ACHN (cell line): ENCODE measurements at regions not wholly inside any gene's neighbourhood (a gene's known extent, or its start where the extent isn't known, plus 50 kb on each side); places are given as distances from the start of the nearest gene placed in this dataset.
"Not testable (repeated sequence)": the region's sequence is repeated elsewhere in the genome, so short reads cannot be mapped to it uniquely, and the experiment has no call there.

ENCODE experiments used
- DNase-seq: peaks from one replicate; pipeline ENCODE4 v3.0.0-alpha.2; 2015
- in situ Hi-C: cut with HindIII; loops from 2 replicates; pipeline ENCODE4 v1.10.0; 2017; ENCODE audit warnings: low sequenced_read_pairs, low pct_ligation_motif_present, low pct_unique_long_range_greater_than_20kb

DNA sequence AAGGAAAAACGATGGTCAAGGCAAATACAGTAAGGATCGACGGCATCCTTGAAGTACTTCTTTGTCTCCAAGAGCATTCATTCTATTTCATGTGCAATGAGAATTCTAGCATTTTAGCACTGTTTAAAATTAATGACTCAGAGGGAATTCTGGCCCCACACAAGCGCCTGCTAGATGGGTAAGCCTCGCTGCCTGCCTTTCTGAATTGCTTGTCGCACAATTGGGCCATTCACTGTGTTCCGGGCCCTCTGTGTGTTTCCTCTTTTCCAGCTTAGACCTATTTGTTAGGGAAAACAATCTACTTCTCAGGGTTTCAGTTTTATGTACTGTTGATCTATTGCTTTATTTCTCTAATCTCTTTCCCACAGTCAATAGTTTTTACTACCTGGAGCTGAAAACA, 204.7 kb upstream of the ZNF32 start:
- DNase-seq = no peak
- in situ Hi-C loops = no loop called here

- in situ Hi-C loops = no loop called here
- DNase-seq = no peak
These were observed 204.0 kb upstream of the ZNF32 start for GRCh38 chr10:43852644-43853214.

DNA sequence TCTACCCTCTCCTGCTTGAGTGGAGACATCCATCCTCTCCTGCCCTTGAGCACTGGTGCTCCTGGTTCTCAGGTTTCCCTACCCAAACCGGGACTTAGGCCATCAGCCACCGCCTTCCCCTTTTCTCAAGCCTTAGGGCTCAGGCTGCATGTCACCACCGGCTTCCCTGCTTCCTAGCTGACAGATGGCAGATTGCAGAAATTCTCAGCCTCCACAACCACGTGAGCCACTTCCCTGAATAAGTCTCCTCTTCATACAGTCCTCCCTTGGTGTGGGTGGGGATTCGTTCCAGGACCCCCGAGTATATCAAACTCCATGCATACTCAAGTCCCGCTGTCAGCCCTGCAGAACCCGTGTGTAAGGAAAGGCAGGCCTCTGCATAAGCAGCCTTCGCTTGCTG, 203.5 kb upstream of the ZNF32 start:
- in situ Hi-C loops = no loop called here
- DNase-seq = no peak

DNA sequence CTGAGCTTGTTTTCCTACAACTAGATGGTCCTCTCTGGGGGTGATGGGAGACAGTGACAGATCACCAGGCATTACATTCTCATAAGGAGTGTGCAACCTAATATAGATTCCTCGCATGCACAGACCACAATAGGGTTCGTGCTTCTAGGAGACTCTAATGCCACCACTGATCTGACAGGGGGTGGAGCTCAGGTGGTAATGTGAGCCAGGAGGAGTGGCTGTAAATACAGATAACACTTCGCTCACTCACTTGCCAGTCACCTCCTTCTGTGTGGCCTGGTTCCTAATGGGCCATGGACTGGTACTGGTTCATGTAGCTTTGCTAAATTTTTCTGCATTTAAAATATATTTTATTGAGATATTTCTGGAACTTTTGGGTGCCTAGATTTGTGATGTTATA, 202.3 kb upstream of the ZNF32 start:
- in situ Hi-C loops = no loop called here
- DNase-seq = no peak

DNA sequence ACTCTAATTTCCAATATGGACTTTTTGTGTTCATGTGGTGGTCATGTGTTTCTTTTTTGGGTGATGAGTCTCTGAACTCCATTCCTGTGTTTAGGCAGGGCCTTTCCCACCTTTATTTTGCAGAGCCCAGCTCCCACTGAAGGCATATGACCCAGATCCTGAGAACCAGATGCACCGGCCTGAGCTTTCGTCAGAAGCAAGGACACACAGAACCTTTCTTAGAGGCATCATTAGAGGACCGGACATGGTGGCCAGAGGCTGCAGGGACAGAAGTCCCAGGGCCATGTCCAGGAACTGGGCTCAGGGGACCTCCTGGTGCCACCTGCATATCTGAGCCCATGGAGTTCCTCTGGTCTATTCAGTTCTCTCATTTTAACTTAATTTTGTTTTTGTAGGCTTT, 200.9 kb upstream of the ZNF32 start:
- in situ Hi-C loops = no loop called here

GRCh38 chr10:43846968-43847367, 198.3 kb upstream of the ZNF32 start:
- DNase-seq = no peak
- in situ Hi-C loops = no loop called here

More for the DNA sequence above, 200.9 kb upstream of the ZNF32 start:
- DNase-seq = no peak

GRCh38 chr10:43846187-43846680, 197.6 kb upstream of the ZNF32 start:
- DNase-seq = no peak
- in situ Hi-C loops = no loop called here

DNA sequence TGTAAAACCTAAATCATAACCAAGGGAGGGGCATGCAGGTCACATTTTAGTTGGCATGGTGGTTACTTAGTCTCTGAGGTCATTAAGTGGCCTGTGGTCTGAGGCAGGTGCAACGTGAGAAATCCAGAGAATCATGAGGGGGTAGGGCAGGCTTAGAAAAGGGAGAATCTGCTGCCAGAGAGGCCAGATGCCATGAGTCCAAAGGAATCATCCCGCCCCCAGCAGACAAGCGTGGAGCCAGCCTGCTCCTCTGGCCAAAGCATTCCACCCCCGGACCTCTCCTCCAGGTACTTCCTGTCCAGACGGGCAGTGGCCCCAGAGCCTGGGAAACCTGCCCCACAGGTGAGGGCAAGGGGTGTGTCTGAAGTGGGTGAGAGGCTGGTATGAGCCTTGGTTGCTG, 196.4 kb upstream of the ZNF32 start:
- in situ Hi-C loops = no loop called here

DNA sequence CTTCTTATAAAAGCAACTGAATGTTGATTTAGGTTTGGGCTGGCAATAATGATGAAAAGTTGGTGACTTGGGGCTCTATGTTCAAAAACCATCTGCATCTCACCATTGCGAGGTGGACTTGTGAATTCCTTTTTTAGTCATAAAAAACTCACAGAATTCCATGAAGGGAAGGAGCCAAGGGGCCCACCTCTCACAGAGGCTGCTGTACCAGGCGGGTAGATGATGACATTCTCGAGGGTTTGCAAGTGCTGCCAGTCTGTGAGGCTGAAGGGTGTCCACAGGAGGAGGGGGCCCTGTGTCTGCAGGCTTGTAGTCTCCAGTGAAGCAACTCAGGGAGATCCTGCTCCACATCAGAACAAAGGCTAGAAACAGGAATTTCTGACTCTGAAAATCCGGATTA, 195.5 kb upstream of the ZNF32 start:
- in situ Hi-C loops = no loop called here
- DNase-seq = no peak

More for the DNA sequence above, 196.4 kb upstream of the ZNF32 start:
- no peak for DNase-seq

GRCh38 chr10:43843321-43844101, 194.8 kb upstream of the ZNF32 start:
- DNase-seq = no peak
- in situ Hi-C loops = no loop called here

DNA sequence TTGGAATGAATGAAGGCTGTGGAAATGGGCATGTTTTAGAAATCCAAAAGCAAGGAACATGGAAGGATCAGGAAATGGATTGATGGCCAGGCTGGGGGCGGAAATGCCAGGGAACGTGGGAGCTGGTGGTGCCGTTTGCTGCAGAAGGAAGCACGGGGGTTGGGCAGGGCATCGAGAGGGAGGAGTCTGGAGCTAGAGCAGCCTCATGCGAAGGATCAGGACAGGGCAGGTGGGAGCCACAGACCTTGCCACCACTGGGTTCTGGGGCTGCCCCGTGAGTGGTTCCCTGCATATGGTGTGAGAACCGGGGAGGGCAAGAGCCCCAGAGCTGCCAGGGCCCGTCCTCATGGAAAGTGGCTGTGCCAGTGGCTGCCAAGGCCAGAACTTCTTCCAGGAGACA, 193.8 kb upstream of the ZNF32 start:
- in situ Hi-C loops = no loop called here
- no peak for DNase-seq

- DNase-seq = no peak
- in situ Hi-C loops = no loop called here
These were observed 193.4 kb upstream of the ZNF32 start for GRCh38 chr10:43842072-43842471.

GRCh38 chr10:43839973-43840372, 191.3 kb upstream of the ZNF32 start:
- no peak for DNase-seq
- in situ Hi-C loops = no loop called here

DNA sequence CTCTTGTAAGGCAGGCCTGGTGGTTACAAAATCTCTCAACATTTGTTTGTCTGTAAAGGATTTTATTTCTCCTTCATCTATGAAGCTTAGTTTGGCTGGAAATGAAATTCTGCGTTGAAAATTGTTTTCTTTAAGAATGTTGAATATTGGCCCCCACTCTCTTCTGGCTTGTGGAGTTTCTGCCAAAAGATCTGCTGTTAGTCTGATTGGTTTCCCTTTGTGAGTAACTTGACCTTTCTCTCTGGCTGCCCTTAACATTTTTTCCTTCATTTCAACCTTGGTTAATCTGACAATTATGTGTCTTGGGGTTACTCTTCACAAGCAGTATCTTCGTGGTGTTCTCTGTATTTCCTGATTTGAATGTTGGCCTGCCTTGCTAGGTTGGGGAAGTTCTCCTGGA, 186.1 kb upstream of the ZNF32 start:
- in situ Hi-C loops, DNase-seq: not testable (repeated sequence)

DNA sequence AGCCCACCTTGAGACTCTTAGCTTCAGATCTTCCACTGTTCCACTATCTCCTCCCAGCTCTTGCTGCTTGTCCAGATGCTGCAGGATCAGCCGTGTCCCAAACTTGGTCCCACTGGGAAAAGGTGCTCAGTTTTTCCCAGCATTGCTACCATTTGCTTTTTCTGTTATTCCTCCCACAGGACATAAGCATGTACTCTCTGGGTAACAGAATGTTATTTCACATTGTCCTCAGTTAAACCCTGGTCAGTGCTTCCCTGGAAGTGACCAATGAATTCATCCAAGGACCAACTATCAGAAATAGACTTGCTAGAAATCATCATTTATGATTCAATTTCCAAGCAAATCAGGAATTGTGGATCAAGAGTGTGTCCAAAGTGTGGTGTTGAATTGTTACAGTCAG, 179.2 kb upstream of the ZNF32 start:
- DNase-seq = no peak
- in situ Hi-C loops = no loop called here

DNA sequence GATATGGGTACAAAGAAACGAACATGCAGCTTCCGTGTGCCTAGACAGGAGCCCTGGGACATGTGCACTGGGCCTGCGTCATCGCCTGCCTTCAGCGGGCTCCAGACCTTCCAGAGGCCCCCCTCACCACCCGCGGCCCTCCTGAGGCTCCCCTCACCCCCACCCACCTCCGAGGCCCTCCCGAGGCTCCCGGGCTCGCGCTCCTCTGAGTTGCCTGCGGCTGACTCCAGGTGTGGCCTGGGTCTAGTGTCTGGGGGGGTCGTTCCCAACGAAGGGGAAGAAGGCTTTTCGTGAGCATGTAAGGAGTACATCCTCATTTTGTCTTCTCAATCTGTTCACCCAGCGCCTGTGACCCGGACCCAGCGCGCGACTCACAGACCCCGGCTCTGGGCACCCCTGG, 177.3 kb upstream of the ZNF32 start:
- DNase-seq = no peak
- in situ Hi-C loops = no loop called here

- in situ Hi-C loops = no loop called here
- no peak for DNase-seq
These were observed 176.7 kb upstream of the ZNF32 start for GRCh38 chr10:43825421-43825820.

DNA sequence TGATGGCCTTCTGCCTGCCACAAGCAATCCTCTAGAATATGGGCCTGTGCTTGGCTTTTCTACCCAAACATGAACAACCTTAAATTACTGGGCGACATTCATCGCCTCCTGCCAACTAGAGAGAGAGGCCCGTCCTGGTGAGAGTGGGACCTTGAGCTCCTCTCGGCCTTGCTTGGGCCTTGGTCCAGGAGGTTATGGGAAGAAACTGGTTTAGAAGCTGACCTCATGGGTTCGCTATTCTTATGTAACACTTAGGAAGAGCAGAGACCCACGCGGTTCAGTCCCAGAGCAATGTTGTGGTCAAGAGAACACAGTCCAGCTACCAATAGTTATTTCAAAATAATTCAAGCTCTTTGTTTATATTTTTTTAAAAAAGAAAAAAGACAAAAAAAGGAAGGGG, 176.3 kb upstream of the ZNF32 start:
- in situ Hi-C loops = no loop called here
- DNase-seq = no peak

DNA sequence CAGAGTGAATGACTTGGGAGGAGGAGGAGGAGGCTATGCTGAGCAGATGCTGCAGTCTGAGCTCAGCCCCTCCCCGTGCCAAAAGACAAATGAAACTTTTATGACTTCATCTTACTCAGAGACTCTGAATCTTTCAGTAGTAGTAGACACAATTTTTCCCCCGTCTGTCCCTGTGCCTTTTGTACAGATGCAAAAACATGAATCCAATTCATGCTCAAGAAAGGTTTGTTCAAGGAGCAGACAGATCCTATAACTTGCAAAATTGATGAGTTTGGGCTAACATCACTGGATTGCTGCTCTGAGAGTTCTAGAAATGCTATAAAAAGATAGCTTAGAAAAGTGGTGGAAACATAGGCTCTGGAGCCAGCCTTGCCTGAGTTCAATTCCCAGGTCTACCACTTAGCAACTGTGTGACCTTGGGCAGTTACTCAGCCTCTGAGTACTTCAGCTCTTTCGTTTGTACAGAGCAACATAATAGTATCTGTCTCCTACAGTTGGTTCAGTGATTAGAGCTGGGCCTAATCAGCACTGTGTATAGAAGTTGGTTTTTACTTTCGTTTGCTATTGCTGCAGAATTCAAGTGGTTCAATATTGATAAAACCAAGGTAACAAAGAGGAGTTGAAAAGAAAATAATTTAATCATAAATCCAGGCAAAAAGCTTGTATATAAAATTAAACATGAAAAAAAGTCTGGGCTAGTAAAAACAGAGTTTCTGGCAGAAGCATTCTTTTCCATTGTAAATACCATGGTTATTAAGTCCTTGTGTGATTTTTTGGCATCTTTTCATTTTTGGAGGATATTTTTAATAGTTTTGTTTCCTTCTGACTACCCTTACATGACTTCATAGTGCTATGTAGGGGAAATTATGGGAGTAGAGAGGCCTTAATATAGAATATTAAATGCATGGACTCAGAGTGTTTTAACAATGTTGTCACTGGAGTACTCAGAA, 174.2 kb upstream of the ZNF32 start:
- in situ Hi-C loops = no loop called here
- no peak for DNase-seq
